Mesendoderm (in vitro differentiated cells): ENCODE measurements at regions not wholly inside any gene's neighbourhood (a gene's known extent, or its start where the extent isn't known, plus 50 kb on each side); places are given as distances from the start of the nearest gene placed in this dataset.
"Not testable (repeated sequence)": the region's sequence is repeated elsewhere in the genome, so short reads cannot be mapped to it uniquely, and the experiment has no call there.

ENCODE experiments used
- DNase-seq: peaks from one replicate; pipeline ENCODE4 v3.0.0; 2013
- H2AK5ac ChIP-seq: 2 replicates; pipeline ENCODE4 v1.6.1; 2013; ENCODE audit warnings: low read length, inconsistent platforms
- H2BK120ac ChIP-seq: 2 replicates; pipeline ENCODE4 v1.6.1; 2013; ENCODE audit warnings: low read depth, mild to moderate bottlenecking, low read length, moderate library complexity, mixed read lengths
- H2BK15ac ChIP-seq: replicated peaks from 2 replicates; pipeline ENCODE4 v1.6.1; 2013; ENCODE audit warnings: low read depth, mild to moderate bottlenecking, moderate library complexity
- H2BK5ac ChIP-seq: 2 replicates; pipeline ENCODE4 v1.6.1; 2013; ENCODE audit warnings: low read length, inconsistent platforms
- H3K18ac ChIP-seq: 2 replicates; pipeline ENCODE4 v1.6.1; 2013; ENCODE audit warnings: mild to moderate bottlenecking, low read length, mixed read lengths
- H3K23ac ChIP-seq: one replicate; pipeline ENCODE4 v1.6.1; 2013; ENCODE audit warnings: low read length
- H3K27ac ChIP-seq: 2 replicates; pipeline ENCODE4 v1.5.1; 2013; ENCODE audit warnings: low read depth, mild to moderate bottlenecking, inconsistent platforms, low read length, moderate library complexity
- H3K27me3 ChIP-seq: 2 replicates; pipeline ENCODE4 v1.6.1; 2013; ENCODE audit warnings: low read length, control low read depth, mild to moderate bottlenecking, inconsistent platforms; ENCODE audit not compliant: insufficient read depth, poor library complexity
- H3K36me3 ChIP-seq: 2 replicates; pipeline ENCODE4 v1.6.1; 2013; ENCODE audit warnings: low read length, inconsistent platforms; ENCODE audit not compliant: control insufficient read depth, insufficient read depth
- H3K4ac ChIP-seq: one replicate; pipeline ENCODE4 v1.6.1; 2013; ENCODE audit warnings: low read depth, mild to moderate bottlenecking, low read length, moderate library complexity
- H3K4me1 ChIP-seq: 2 replicates; pipeline ENCODE4 v1.6.1; 2013; ENCODE audit warnings: low read depth, low read length, inconsistent platforms; ENCODE audit not compliant: control insufficient read depth
- H3K4me2 ChIP-seq: 2 replicates; pipeline ENCODE4 v1.6.1; 2013; ENCODE audit warnings: low read length
- H3K4me3 ChIP-seq: 2 replicates; pipeline ENCODE4 v1.5.1; 2013; ENCODE audit warnings: mild to moderate bottlenecking, low read length
- H3K56ac ChIP-seq: one replicate; pipeline ENCODE4 v1.6.1; 2013; ENCODE audit warnings: low read length
- H3K79me1 ChIP-seq: 2 replicates; pipeline ENCODE4 v1.6.1; 2013; ENCODE audit warnings: low read length, inconsistent platforms
- H3K79me2 ChIP-seq: 2 replicates; pipeline ENCODE4 v1.6.1; 2013; ENCODE audit warnings: mild to moderate bottlenecking, low read length; ENCODE audit not compliant: control insufficient read depth, insufficient read depth
- H3K9ac ChIP-seq: 2 replicates; pipeline ENCODE4 v1.6.1; 2013; ENCODE audit warnings: low read length, inconsistent platforms
- H4K5ac ChIP-seq: one replicate; pipeline ENCODE4 v1.6.1; 2013; ENCODE audit warnings: low read length
- H4K8ac ChIP-seq: one replicate; pipeline ENCODE4 v1.6.1; 2013; ENCODE audit warnings: low read depth, mild to moderate bottlenecking, control low read depth, low read length, moderate library complexity
- WGBS: extraction: QIAGEN DNeasy Blood & Tissue Kit; methylation state at CpG from one replicate; pipeline ENCODE4 v1.1.7; 2013; ENCODE audit warnings: low lambda C conversion rate, missing lambda C conversion rate; ENCODE audit not compliant: insufficient coverage; ENCODE audit errors: extremely low coverage; 5-methylcytosine and 5-hydroxymethylcytosine counted together

DNA sequence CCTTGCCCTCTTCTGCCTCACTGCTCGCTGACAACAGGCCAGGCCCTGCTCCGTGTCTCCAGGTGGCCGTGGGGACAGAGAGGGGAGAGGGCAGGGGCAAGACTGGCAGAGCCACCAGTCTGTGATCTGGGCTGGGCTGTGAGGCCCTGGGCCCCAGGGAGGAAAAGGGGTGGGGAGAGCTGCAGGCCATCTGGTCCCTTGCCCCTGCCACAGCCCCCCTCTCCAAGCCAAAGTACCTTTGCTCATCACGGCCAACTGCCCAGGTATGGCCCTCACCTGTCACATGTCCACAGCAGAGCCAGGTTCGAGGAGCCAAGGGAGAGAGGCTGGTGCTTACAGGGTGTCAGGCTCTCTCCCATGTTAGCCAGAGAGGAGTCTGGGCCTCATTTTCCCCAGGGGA is 91.4 kb upstream of the LHX1 start:
- no peaks in the 10 kb centered on the region for H3K79me2 ChIP-seq
- no peak overlapping the region for H3K4me2 ChIP-seq
- H2AK5ac ChIP-seq = peak overlapping the region; percentile 100
- peak overlapping the region; percentile 64 for H3K9ac ChIP-seq
- peak overlapping the region; percentile 21 for H3K4ac ChIP-seq
- DNase-seq = no peak
- peaks cover 34% of the 10 kb centered on the region for H3K4me1 ChIP-seq
- no peaks in the 10 kb centered on the region for H3K79me1 ChIP-seq
- peak overlapping the region; percentile 97 for H3K23ac ChIP-seq
- no peak overlapping the region for H3K4me3 ChIP-seq
- no peaks in the 10 kb centered on the region for H3K27me3 ChIP-seq
- WGBS = no CpG with 5 or more reads among the region's 5 CpGs
- H4K8ac ChIP-seq = no peak overlapping the region
- H3K36me3 ChIP-seq = no peaks in the 10 kb centered on the region
- peak overlapping the region; percentile 3 for H4K5ac ChIP-seq
- H2BK5ac ChIP-seq = peak overlapping the region; percentile 100
- H3K18ac ChIP-seq = peak overlapping the region; percentile 35
- H2BK120ac ChIP-seq = no peak overlapping the region
- peak overlapping the region; percentile 8 for H3K27ac ChIP-seq
- H2BK15ac ChIP-seq = no peak overlapping the region
- peak overlapping the region; percentile 91 for H3K56ac ChIP-seq

DNA sequence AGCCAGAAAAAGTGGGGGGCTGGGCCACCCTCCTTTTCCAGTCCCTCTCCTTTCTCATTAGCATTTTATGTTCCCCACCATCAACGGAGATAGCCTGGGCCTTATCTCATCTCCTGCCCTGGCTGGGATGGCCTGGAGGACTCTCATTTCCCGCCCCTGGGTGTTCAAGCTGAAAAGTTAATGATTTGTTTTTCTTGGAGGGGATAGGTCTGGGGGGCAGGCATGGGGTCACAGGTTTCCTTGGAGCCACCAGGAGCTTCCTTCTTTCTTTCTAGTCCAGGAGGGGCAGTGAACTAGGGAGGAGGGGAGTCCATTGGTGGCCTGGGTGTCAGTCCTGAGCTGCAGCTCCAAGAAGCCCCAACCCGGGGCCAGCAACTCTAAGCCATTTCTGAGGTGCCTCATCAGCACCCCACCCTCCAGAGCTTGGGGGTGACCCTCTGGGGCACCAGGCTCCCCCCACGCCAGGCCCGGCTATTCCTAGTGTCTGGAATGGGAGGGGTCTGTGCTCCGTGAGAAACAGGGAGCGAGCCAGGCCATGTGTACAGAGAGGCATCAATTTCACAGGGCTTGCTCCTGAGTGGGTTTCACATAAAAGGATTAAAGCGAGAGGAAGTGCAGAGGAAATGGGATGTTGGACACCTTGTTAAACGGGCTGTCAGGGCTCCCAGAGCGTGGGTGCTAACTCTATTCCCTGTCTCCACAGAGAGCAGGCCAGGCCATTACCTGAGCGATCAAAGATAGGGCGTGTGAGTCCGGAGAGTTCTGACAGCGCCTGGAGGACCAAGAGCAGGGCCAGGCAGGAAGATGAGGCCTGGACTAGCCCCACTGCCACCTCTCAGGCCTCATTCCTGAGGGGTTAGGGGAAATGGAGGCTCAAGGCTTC is 90.6 kb upstream of the LHX1 start:
- H2AK5ac ChIP-seq = peak overlapping the region; percentile 100
- H3K27ac ChIP-seq = peak overlapping the region; percentile 69
- no peak overlapping the region for H2BK15ac ChIP-seq
- H3K4me3 ChIP-seq = no peak overlapping the region
- no peaks in the 10 kb centered on the region for H3K79me1 ChIP-seq
- peak overlapping the region; percentile 89 for H3K18ac ChIP-seq
- no CpG with 5 or more reads among the region's 14 CpGs for WGBS
- DNase-seq = peak; percentile 66
- H3K9ac ChIP-seq = peak overlapping the region; percentile 67
- H3K56ac ChIP-seq = peak overlapping the region; percentile 91
- no peak overlapping the region for H4K5ac ChIP-seq
- no peak overlapping the region for H3K4me2 ChIP-seq
- no peaks in the 10 kb centered on the region for H3K27me3 ChIP-seq
- peak overlapping the region; percentile 83 for H3K23ac ChIP-seq
- H2BK5ac ChIP-seq = peak overlapping the region; percentile 100
- peaks cover 40% of the 10 kb centered on the region for H3K4me1 ChIP-seq
- peak overlapping the region; percentile 81 for H3K4ac ChIP-seq
- no peaks in the 10 kb centered on the region for H3K36me3 ChIP-seq
- H3K79me2 ChIP-seq = no peaks in the 10 kb centered on the region
- no peak overlapping the region for H4K8ac ChIP-seq
- peak overlapping the region; percentile 62 for H2BK120ac ChIP-seq

DNA sequence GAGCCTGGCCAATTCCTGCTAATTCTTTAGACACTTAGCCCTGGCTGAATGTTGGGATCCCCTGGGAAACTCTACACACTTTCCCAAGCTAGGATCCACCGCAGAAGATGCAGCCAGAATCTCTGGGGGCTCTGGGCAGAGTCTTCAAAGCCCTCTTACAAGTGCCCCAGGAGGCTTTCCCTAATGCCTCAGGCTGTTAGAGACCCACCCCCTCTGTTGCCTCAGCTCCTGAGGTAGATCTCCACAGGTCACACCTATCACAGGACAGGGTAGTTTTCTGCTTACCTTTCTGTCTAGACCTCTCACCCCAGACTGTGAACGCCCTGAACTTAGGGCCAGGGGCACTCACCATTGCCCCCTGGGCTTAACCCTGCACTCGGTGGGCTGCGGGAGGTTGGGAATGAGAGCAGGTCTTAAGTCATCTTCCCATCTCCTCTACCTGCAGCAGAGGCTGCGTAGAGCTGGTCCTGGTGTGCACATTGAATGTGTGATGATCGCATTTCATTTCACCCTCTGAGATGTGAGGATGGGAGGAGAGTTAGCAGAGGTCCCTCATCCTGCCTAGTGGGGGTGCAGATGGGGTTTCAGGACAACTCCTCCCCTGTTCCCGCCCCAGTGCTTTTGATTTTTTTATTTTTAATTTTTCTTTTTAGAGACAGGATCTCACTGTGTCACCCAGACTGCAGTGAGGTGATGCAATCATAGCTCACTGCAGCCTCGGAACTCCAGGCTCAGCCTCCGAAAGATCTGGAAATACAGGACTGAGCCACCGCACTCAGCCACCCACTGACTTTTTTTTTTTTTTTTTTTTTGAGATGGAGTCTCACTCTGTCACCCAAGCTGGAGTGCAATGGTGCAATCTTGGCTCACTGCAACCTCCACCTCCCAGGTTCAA is 89.0 kb upstream of the LHX1 start:
- Histone ChIP-seq H3K18ac (peak overlapping the region; percentile 72), H3K4me2 (peak overlapping the region; percentile 6), H3K23ac (peak overlapping the region; percentile 83), H3K9ac (peak overlapping the region; percentile 65), H3K27me3 (no peaks in the 10 kb centered on the region), H3K4me3 (no peak overlapping the region), H3K79me2 (no peaks in the 10 kb centered on the region), H4K5ac (no peak overlapping the region), H3K4ac (peak overlapping the region; percentile 11), H3K56ac (peak overlapping the region; percentile 87), H3K27ac (peak overlapping the region; percentile 71), H3K4me1 (peaks cover 41% of the 10 kb centered on the region), H3K79me1 (no peaks in the 10 kb centered on the region), H4K8ac (no peak overlapping the region), H2BK15ac (no peak overlapping the region), H2AK5ac (peak overlapping the region; percentile 98), H2BK5ac (peak overlapping the region; percentile 99), H3K36me3 (no peaks in the 10 kb centered on the region), H2BK120ac (peak overlapping the region; percentile 1)
- WGBS = no CpG with 5 or more reads among the region's 10 CpGs
- peak; percentile 81 for DNase-seq

DNA sequence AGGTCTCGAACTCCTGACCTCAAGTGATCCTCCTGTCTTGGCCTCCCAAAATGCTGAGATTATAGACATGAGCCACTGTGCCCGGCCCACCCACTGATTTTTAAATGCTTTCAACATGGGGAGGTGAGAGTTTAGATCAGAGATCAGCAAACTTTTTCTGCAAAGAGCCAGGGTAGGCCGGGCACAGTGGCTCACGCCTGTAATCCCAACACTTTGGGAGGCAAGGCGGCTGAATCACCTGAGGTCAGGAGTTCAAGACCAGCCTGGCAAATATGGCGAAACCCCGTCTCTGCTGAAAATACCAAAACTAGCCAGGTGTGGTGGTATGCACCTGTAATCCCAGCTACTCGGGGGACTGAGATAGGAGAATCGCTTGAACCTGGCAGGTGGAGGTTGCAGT is 88.3 kb upstream of the LHX1 start:
- not testable (repeated sequence) for H4K5ac ChIP-seq, H3K4ac ChIP-seq, H3K79me2 ChIP-seq, H2BK15ac ChIP-seq, DNase-seq, H3K36me3 ChIP-seq, H3K4me2 ChIP-seq, H3K9ac ChIP-seq, H4K8ac ChIP-seq, H3K27me3 ChIP-seq, H3K4me3 ChIP-seq, H3K79me1 ChIP-seq, H2AK5ac ChIP-seq
- no CpG with 5 or more reads among the region's 9 CpGs for WGBS
- peak overlapping the region; percentile 42 for H3K27ac ChIP-seq
- H2BK120ac ChIP-seq = peak overlapping the region; percentile 15
- peak overlapping the region; percentile 87 for H3K56ac ChIP-seq
- H3K18ac ChIP-seq = peak overlapping the region; percentile 53
- peak overlapping the region; percentile 35 for H3K23ac ChIP-seq
- peaks cover 41% of the 10 kb centered on the region for H3K4me1 ChIP-seq
- peak overlapping the region; percentile 64 for H2BK5ac ChIP-seq

DNA sequence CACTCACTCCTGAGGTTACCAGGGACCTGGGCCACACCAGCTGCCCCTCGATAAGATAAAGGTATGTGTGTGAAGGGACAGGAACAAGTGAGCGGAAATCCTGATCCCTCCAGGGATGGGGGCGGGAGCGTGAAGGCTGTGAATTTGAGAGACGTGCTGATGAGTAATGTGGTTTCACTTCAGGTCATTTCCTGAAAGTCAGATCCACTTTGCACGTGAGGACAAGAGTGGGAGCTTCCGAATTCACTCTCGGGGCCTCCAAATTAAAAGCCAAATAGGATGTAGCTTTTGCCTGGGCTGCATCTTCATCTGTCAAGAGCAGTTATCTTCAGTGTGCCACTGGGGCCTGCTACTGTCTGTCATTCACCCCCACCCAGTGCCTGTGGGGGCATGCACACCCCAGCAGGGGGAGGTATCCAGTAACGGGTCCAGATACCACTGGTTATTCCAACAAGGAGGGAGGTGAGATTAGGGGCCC is 87.4 kb upstream of the LHX1 start:
- H3K9ac ChIP-seq = peak overlapping the region; percentile 26
- peak overlapping the region; percentile 87 for H3K27ac ChIP-seq
- H3K4me1 ChIP-seq = peaks cover 39% of the 10 kb centered on the region
- no peak overlapping the region for H3K4me2 ChIP-seq
- no peaks in the 10 kb centered on the region for H3K36me3 ChIP-seq
- no peak overlapping the region for H3K4me3 ChIP-seq
- H2AK5ac ChIP-seq = no peak overlapping the region
- no peaks in the 10 kb centered on the region for H3K79me2 ChIP-seq
- peak overlapping the region; percentile 73 for H2BK120ac ChIP-seq
- H4K5ac ChIP-seq = no peak overlapping the region
- DNase-seq = peak; percentile 97
- no peak overlapping the region for H3K18ac ChIP-seq
- no peak overlapping the region for H2BK15ac ChIP-seq
- no peaks in the 10 kb centered on the region for H3K27me3 ChIP-seq
- no peak overlapping the region for H3K23ac ChIP-seq
- H3K79me1 ChIP-seq = no peaks in the 10 kb centered on the region
- H4K8ac ChIP-seq = no peak overlapping the region
- peak overlapping the region; percentile 88 for H3K56ac ChIP-seq
- peak overlapping the region; percentile 90 for H2BK5ac ChIP-seq
- no CpG with 5 or more reads among the region's 9 CpGs for WGBS
- peak overlapping the region; percentile 60 for H3K4ac ChIP-seq
